OCI-M2 (cell line): ENCODE measurements at regions not wholly inside any gene's neighbourhood (a gene's known extent, or its start where the extent isn't known, plus 50 kb on each side); places are given as distances from the start of the nearest gene placed in this dataset.

Source experiments
- DNase-seq: peaks from one replicate; lab custom pipeline; 2025; ENCODE audit not compliant: unreplicated experiment; lab: John Stamatoyannopoulos, UW

DNA sequence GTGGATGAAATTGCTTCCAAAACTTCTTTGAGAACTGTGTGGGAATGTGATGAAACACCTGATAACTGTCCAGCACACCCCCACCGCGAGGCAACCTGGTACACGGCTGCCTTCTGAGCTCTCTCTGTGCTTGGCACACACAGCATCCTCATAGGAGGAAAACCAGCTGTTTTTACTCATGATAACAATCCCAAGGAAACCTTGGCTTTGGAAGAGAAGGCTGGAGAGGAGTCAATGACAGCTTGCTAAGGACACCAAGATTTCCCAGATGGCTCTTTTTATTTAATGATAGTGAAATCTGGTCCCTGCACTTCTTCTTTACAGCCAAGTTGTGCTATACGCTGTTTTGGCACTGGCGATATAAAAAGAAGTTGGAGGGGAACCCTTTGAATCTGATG lies 232.5 kb upstream of the FN1 start:
- no peak for DNase-seq

DNA sequence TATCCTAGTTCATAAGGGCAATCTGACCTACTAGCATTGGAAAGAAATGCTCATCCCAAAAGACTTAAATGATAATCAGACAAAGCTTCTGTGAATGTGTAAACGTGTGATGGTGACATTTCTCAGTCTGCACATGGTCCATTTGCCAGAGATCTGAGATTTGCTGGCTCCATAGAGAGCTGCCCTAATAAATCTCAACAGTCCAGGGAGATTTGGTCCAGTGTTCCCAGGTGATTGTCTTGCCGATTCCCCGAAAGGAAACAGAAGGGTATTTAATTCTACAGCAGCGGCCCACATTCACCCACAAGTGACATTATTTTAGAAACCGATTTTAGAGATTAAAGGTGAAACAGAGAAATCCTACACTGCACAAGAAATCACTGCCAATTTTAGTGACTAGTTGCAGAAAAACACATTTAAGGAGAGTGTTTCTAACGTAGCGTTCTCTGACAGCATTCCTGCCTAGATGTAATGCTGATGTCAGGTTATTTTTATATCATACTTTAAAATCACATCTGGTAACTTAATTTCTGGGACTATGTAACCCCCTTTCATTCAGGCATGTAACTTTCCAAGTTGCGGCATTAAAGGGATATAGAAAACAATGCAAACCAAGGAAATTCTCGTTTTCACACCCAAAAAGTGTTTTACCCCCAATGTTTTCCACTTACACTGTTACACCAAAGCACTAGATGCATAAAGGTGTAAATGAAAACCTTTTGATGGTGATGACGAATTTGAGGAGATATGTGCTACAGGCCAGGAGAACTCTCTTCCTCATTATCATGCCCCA lies 231.9 kb upstream of the FN1 start:
- DNase-seq = no peak

DNA sequence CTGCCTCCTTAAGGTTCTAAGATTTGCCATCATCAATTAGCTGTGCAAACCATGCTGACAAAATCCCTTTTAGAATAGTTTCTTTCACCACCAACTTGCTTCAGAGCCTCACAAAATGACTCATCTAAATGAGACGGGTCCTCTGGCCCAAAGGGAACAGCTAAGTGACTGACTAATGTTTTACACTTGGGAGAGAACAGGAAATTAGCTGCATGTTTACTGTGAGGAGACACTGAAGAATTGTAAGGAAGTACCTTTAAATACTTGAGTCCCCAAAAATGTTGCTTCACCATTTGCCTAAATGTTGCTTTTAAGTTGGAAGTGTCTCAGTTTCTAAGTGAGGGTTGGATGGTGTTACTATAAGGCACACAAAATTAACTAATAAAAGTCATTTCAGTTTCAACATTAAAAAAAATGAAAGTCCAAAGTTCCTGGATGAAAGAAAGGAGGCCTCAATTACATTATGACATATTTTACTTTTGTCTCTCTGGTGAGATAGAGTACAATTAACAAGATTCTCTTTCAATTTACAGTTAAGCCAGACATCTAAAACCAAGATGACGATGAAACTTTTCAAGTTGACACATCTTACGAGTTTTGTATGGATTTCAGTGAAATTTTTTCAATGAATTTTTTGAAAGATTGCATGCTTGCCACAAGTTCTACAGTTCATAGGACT lies 229.1 kb upstream of the FN1 start:
- DNase-seq = no peak

DNA sequence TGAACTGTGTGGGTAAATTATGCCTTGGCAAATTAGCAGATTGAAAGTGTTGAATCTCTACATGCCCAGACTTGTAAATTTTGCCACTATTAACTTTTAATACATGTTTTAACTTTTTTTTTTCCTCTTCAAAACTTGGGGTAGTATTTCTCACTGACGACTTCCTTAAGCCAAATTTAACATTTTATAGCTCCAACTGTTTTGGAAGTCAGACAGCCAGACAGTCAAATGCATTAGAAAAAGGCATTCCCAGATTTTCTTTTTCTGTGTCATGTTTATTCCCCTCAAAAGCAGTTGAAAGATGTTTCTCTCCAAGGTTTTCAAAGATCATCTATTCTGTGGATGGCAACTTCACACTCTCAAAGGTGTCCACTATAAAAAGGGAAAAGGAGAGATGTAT lies 226.8 kb upstream of the FN1 start:
- no peak for DNase-seq

DNA sequence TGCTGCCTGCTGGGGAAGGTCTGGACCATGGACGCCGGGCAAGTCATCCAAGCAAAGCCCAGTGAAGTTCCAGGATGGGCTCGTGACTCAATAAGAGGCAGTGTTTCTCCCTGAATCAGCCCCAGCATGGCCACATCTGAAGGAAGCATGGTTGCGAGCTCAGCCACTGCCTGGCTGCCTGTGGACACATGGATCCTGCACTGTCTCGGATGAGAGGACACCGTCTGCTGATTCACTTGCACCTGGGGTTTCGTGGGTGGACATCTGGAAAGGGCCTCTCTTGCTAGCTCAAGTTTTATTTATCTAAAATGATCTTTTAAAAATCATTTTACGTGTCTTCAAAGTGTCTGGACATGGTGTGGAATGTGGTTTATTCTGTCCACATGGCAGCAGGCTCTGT lies 224.8 kb upstream of the FN1 start:
- DNase-seq = no peak

DNA sequence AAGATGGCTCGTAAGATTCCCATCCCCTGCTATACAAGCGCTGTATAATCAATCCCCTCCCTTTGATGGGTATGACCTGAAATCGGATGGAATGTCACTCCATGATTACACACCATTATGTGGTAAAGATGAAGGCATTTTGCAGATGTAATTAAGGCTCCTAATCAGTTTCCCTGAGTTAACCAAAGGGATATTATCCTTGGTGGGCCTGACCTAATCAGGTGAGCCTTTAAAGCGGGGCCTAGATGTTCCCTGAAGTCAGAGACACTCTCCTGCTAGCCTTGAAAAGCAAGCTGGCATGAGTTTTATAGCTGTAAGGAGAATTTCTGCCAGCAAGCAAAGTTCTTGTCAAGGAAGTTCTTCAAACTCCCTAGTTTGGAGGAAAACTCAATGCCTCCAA lies 223.8 kb upstream of the FN1 start:
- no peak for DNase-seq

DNA sequence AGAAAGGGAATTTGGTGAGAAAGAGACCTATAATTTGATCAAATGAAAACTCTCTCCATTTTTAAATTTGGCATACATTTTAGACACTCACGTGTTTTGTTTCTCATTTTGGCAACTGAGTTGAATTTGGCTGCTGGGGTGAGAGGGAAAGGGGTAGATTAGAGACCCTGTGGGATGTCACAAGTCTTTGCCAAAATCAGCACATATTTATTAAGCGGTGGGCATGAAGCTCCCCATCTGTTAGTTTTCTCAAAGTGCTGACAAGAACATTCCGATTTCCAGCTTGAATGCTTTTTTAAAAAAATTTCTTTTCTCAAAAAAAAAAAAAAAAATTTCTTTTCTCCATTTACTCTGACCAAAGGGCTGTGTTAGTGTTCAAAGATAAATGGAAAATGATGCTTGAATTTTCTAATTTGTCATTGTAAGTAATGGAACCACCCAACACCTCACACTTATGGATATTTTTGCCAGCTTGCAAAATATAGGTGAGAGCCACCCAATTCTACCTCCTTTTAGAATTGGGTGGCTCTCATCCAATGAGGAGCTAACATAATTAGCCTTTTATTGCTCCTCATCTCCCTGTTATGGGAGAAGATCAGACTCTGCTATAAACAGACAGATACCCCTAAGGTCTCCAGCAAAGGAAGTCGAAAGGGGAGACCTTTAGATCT lies 222.9 kb upstream of the FN1 start:
- no peak for DNase-seq

DNA sequence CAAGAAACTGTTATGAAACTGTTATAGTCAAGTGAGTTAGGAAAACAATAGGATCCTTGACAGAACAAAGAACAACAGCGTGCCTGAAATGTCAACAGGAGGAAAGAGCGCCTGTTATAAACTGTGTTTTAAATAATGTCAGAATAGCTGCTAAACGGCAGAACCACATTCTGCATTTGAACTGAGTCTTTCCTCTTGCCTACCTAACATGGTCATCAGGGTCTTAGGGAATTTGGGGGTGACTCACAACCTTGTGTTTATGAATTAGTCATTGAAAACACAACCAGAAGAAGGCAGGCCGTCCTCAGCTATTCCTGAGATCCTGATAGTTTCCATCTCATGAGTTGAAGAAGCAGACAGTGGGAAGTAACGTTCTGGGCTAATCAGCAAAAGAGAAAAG lies 222.0 kb upstream of the FN1 start:
- DNase-seq = no peak

DNA sequence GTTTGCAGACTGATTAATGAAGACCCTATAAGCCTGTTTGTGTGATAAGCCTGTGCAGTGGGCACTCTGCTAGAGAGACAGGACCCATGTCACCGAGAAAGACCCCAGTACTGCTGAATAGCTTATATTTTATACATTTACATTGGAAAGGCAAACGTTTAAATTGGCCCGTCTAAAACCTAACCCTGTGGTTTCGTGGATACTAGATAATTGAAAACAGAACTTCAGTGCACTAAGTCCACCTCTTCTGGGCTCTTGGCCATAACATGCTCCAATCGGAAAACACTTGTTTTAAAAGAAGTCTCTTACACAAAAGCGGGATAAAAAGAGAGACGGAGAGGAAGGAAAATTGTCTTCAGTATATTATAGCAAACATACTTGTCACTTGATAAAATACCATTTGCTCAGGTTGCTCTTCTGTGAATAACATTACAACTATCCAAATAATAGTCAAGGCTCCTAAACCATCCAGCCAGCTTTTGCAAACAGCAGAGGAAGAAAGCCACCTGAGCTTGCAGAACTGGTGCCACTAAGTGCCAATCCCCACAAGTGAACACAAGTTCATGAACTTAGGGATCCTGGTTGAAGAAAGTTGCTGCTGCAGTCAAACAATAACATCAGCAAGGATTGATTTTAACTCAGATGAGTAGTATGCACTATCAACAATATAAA lies 218.4 kb upstream of the FN1 start:
- DNase-seq = no peak

DNA sequence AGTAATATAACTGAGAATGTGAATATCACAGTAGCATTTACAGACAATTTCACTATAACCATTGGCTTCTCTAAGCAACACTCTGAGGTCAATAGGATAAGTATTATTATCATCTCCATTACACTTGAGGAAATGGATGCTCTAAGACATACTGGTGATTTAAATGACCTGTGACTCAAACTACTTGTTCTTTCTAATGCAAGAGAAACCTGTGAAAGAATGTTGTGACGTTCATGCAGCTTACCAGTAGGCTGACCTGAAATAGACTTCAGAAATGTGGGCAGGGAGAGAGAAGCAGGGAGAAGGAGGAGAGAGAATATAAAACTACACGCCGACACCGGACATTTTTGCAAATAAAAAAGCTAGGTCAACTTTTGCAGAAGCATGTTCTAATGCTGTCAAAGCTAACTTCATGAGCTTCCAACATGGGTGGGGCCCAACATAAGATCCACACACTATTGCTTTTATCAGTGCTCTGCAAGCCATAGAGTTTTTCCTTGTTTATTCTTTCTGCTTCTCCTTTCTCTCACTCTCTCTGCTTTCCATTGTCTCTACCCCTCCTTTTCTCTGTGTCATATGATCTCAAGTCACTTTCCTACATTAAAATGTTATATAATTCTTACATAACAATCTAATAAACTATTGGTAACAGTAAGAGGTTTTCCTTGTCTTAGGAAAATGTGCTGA lies 217.6 kb upstream of the FN1 start:
- peak; percentile 6 for DNase-seq

DNA sequence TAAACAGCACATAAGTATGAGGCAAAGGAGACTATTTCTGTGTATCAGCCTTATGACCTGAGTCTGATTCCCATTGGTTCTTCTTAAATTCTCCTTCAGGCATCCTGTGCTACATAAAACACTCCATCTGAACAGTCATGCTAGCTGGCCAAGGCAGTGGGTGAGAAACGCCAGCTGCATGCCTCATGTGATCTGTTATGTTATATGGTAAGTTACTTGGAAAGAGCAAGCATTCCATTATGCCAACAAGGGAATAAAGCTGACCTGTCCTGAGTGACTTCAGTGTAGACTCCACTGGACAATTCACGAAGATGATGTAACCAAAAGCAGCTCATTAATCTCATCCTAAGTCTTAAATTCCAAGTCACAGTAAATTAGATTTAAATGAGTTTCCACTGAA lies 216.5 kb upstream of the FN1 start:
- DNase-seq = no peak

DNA sequence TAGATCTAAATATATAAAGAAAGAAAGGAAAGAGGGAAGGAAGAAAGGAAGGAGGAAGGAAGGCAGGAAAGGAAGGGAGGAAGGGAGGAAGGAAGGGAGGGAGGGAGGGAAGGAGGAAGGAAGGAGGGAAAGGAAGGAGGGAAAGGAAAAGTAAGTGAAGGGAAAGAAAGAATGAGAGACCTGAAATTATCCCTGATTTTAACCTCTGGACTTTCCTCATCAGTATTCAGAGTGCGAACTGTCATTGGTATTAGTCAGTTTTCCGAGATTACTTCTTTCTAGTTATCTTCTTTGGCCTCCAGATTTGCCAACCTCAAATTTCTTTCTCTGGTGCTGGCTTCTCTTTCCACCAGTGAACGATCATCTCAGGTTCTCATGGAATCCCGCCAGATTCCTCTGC lies 215.5 kb upstream of the FN1 start:
- DNase-seq = no peak

DNA sequence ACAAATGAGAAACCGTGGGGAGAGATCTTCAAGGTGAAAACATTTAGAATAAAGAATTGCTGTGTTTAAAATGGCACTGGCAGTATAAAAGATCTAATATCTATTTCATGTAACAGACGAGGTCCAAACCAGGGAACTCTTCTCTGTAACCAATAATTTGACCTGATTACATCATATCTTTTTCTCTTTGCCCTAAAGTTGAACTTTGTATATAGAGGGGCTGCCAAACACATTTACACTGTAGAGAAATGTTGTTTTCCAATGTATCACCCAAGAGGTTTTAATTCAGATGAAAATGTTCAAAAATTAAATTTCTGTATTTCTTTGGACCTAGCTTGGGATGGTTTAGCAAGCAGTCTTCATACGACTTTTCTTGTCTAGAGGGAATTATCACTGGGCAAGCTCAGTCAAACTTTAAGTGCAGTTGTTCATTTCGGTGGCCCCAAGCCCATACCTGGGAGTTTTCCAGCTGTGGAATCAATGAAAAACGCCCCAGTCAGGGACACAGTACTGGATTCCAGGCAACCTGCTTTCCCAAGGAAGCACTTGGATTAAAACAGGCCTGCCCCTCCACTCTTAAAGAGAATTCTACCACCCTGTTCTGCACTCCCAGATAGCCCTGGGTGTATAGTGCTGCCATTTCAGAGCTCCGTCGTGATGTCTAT lies 208.5 kb upstream of the FN1 start:
- no peak for DNase-seq

DNA sequence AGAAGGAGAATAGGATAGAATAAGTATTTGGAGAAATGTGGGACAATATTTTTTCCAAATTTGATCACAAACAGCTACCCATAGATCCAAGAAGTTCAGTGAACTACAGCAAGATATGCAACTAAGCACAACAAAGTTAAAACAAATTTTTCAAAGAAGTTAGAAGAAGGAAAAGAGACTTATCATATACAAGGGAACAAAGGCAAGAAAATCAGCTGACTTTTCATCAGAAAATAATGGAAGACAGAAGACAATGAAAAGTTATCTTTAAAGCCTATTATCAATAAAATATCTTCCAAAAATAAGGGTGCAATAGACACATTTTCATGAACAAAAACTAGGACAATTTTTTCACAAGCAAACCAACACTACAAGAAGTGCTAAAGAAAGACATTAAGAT lies 202.8 kb upstream of the FN1 start:
- DNase-seq = no peak

DNA sequence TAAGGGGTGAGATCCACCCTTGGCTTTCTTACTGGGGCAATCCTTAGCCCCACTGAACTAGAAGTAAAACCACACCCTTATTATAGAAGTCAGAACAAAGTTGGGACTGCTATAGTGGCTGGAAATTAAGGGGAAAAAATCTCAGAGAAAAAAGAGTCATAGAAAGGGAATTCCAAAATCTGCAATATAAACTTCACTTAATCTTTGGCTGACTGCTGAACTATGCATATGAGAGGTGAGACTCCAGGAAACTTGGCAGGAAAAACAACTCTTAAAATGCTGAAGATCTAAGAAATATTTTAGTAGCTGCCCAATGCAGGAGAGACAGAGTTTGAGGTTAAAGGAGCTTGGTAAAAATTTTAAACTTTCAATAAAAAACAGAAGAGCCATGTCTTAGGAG lies 201.8 kb upstream of the FN1 start:
- no peak for DNase-seq

DNA sequence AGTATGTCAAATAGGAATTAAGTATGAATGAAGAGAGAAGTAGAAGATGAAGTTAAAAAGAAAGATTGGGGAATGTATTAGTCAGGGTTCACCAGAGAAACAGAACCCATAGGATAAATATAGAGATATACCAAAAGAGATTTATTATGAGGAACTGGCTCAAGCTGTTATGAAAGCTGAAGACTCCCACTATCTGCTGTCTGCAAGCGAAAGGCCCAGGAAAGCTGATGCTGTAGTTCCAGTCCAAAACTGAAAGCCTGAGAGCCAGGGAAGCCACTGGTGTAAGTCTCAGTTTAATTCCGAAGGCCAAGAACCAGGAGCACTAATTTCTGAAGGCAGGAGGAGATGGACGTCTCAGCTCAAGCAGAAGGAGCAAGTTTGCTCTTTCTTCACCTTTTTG lies 200.9 kb upstream of the FN1 start:
- no peak for DNase-seq

DNA sequence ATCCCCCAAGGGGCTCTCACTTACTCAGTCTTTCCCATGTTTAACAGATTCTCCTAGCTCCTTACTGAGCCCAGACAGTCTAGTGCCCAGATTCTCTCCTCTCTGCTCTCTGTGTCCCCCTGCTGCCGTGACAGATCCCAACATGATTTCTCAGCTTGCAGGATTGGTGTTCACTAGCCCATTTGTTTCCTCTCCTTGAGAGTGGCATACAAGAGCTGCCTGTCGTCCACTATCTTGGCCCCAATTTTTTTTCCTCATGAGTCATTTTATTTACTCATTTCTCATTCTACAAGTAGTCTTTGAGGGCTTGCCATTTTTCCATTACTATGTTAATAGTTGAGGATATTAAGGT lies 199.9 kb upstream of the FN1 start:
- DNase-seq = no peak

DNA sequence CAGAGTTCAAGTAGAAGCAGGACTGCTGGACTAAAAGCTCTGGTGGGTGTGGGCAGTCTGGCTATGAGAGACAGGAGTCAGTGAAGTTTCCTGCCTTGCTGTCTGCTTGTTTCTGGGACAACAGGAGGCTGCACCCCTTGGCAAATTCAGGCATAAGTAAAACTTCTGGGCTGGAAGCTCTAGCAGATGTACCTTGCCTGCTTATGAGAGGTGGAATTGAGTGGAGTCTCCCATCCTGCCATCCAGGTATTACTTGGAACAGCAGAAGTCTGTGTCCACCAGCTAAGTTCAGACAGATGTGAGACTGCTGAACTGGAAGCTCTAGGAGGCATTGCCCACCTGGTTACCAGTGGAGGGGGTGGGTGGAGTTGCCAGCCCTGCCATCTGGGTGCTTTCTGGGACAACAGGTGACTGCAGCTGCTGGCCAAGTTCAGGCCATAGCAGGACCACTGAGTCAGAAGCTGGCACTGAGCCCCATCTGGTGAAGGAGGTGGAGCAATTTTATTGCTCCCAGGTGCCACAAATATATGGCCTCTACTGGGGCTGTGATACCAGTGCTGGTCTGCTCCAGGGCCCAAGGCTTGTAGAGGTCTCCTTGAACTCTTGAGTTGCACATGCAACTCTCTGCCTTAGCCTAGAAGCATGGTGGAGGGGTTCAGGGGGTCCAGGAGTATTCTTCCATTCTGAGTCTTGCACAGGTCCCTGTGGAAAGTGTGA lies 199.4 kb upstream of the FN1 start:
- DNase-seq = no peak

DNA sequence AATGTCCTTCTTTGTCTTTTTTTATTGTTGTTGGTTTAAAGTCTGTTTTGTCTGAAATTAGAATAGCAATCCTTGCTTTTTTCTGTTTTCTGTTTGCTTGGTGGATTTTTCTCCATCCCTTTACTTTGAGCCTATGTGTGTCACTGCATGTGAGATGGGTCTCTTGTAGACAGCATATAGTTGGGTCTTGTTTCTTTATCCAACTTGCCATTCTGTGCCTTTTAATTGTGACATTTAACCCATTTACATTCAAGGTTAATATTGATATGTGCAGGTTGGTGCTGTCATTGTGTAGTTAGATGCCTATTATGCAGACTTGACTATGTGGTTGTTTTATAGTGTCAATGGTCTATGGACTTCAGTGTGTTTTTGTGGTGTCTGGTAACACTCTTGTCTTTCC lies 197.5 kb upstream of the FN1 start:
- no peak for DNase-seq

DNA sequence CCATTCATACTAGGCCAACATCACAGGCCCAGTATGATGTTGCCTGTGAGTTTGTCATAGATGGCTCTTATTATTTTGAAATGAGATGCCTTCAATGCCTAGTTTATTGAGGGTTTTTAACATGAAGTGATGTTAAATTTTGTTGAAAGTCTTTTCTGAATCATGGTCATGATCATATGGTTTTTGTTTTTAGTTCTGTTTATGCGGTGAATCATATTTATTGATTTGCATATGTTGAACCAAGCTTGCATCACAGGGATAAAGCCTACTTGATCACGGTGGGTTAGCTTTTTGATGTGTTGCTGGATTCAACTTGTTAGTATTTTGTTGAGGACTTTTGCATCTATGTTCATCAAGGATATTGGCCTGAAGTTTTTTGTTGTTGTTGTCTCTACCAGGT lies 195.8 kb upstream of the FN1 start:
- DNase-seq = no peak
